Sigmoid colon (tissue), 6 donors: ENCODE measurements at regions not wholly inside any gene's neighbourhood (a gene's known extent, or its start where the extent isn't known, plus 50 kb on each side); places are given as distances from the start of the nearest gene placed in this dataset.

Experiments
- DNase-seq: peaks from one replicate; pipeline ENCODE4 v3.0.0-alpha.2; 2019
- H3K27ac ChIP-seq, 4 donors: fragments of 200-600 bp; sonication (generic); one replicate each; pipeline ENCODE4 v1.5.1; 2016 to 2019; ENCODE audit warnings: mild to moderate bottlenecking in 1 of 4
- H3K27me3 ChIP-seq, 3 donors: fragments of 200-600 bp; sonication (generic); one replicate each; pipeline ENCODE4 v1.5.1; 2019; ENCODE audit warnings: mild to moderate bottlenecking in 1 of 3
- H3K36me3 ChIP-seq, 4 donors: fragments of 200-600 bp; sonication (generic); one replicate each; pipeline ENCODE4 v1.5.1; 2016 to 2019
- H3K4me1 ChIP-seq, 4 donors: fragments of 200-600 bp; sonication (generic); one replicate each; pipeline ENCODE4 v1.5.1; 2017 to 2019
- H3K4me3 ChIP-seq, 4 donors: fragments of 200-600 bp; sonication (generic); one replicate each; pipeline ENCODE4 v1.5.1; 2017 to 2019; ENCODE audit warnings: mild to moderate bottlenecking in 2 of 4, moderate library complexity in 1 of 4
- H3K9me3 ChIP-seq, 4 donors: fragments of 200-600 bp in 3 of 4; sonication (generic) in 3 of 4; one replicate each; pipeline versions ENCODE4 v1.5.1 to v1.6.1; 2013 to 2019
- CTCF ChIP-seq, 4 experiments: fragments of 450-650 bp in 3 of 4; fragments of 200-600 bp in 1 of 4; IDR thresholded peaks; one replicate each; pipeline ENCODE4 v1.5.1; 2016 to 2019; ENCODE audit warnings: antibody characterized with exemption in 4 of 4, mild to moderate bottlenecking in 3 of 4, moderate library complexity in 2 of 4
- EP300 ChIP-seq, 4 donors: sonication (generic); formaldehyde crosslinking; IDR thresholded peaks; one replicate each; pipeline ENCODE4 v1.6.1; 2017; ENCODE audit warnings: antibody characterized with exemption in 4 of 4
- POLR2A ChIP-seq, 2 donors: fragments of 450-650 bp; IDR thresholded peaks; one replicate each; pipeline ENCODE4 v1.6.1; 2016; ENCODE audit warnings: antibody characterized with exemption in 2 of 2, mild to moderate bottlenecking in 2 of 2, moderate library complexity in 2 of 2
- POLR2AphosphoS5 ChIP-seq, 4 donors: sonication (generic); formaldehyde crosslinking; IDR thresholded peaks; one replicate each; pipeline ENCODE4 v1.6.1; 2017; ENCODE audit warnings: antibody characterized with exemption in 4 of 4
- WGBS, 2 donors: extraction: QIAGEN DNeasy Blood & Tissue Kit; methylation state at CpG; one replicate each; pipeline ENCODE4 v1.1.7; 2013; 5-methylcytosine and 5-hydroxymethylcytosine counted together
- intact Hi-C: fragments of 100-400 bp; cut with DNase I; formaldehyde crosslinking; loops from one replicate; pipeline ENCODE4 v1.15.1; 2023
- donor health status: healthy with polysubstance abuse.
- donor health status: healthy.

- intact Hi-C loops: loop anchor here (5.0 to 10.0 kb wide), 3 partner anchors 186 to 258 kb away; no protein-coding TSS in a partner anchor
- no peaks in the 10 kb centered on the region for H3K27me3 ChIP-seq
- 20 to 61% methylated on average over 1 of the region's 1 CpG for WGBS, 2 donors
- peaks cover 0 to 43% (median 15%) of the 10 kb centered on the region in 4 donors for H3K4me1 ChIP-seq
- H3K36me3 ChIP-seq: no peaks in the 10 kb centered on the region
- no peaks in the 10 kb centered on the region for H3K9me3 ChIP-seq
- no peak for DNase-seq
- no peak overlapping the region for H3K4me3 ChIP-seq
- TF ChIP-seq CTCF (IDR thresholded peaks at IDR 0.05) (no peak), POLR2AphosphoS5 (IDR thresholded peaks at IDR 0.05) (no peak), POLR2A (IDR thresholded peaks at IDR 0.05) (no peak), EP300 (IDR thresholded peaks at IDR 0.05) (no peak)
- H3K27ac ChIP-seq: no peak overlapping the region
These were observed 489.5 kb downstream of the TNS1 start for GRCh38 chr2:217513258-217513657.

- Histone ChIP-seq H3K27me3 (no peaks in the 10 kb centered on the region), H3K4me3 (no peak overlapping the region), H3K4me1 (peaks cover 0 to 43% (median 15%) of the 10 kb centered on the region in 4 donors), H3K27ac (no peak overlapping the region), H3K9me3 (no peaks in the 10 kb centered on the region), H3K36me3 (no peaks in the 10 kb centered on the region)
- TF ChIP-seq CTCF (IDR thresholded peaks at IDR 0.05) (no peak), POLR2A (IDR thresholded peaks at IDR 0.05) (no peak), POLR2AphosphoS5 (IDR thresholded peaks at IDR 0.05) (no peak), EP300 (IDR thresholded peaks at IDR 0.05) (no peak)
- DNase-seq: no peak
- intact Hi-C loops: loop anchor here (5.0 to 10.0 kb wide), 3 partner anchors 185 to 258 kb away; no protein-coding TSS in a partner anchor
- WGBS, 2 donors: 83 to 89% methylated on average over 4 of the region's 4 CpGs
These were observed 490.1 kb downstream of the TNS1 start for GRCh38 chr2:217512728-217513127.

- H3K4me1 ChIP-seq: peaks cover 0 to 43% (median 15%) of the 10 kb centered on the region in 4 donors
- H3K27me3 ChIP-seq: no peaks in the 10 kb centered on the region
- H3K36me3 ChIP-seq: no peaks in the 10 kb centered on the region
- H3K27ac ChIP-seq: no peak overlapping the region
- no peaks in the 10 kb centered on the region for H3K9me3 ChIP-seq
- TF ChIP-seq POLR2A (IDR thresholded peaks at IDR 0.05) (no peak), POLR2AphosphoS5 (IDR thresholded peaks at IDR 0.05) (no peak), EP300 (IDR thresholded peaks at IDR 0.05) (no peak), CTCF (IDR thresholded peaks at IDR 0.05) (no peak)
- intact Hi-C loops: loop anchor here (5.0 to 10.0 kb wide), 3 partner anchors 185 to 257 kb away; no protein-coding TSS in a partner anchor
- H3K4me3 ChIP-seq: no peak overlapping the region
- no peak for DNase-seq
- 5 to 27% methylated on average over 1 of the region's 1 CpG for WGBS, 2 donors
These were observed 490.5 kb downstream of the TNS1 start for GRCh38 chr2:217512259-217512658.

GRCh38 chr2:217511850-217512249 is 490.9 kb downstream of the TNS1 start:
- Histone ChIP-seq H3K36me3 (no peaks in the 10 kb centered on the region), H3K9me3 (no peaks in the 10 kb centered on the region), H3K27me3 (no peaks in the 10 kb centered on the region), H3K4me3 (no peak overlapping the region), H3K4me1 (peaks cover 0 to 43% (median 15%) of the 10 kb centered on the region in 4 donors), H3K27ac (no peak overlapping the region)
- intact Hi-C loops: loop anchor here (2.0 to 10.0 kb wide), 4 partner anchors 185 to 813 kb away; no protein-coding TSS in a partner anchor
- no peak for DNase-seq
- WGBS, 2 donors: 76 to 81% methylated on average over 3 of the region's 3 CpGs
- no peak for TF ChIP-seq CTCF (IDR thresholded peaks at IDR 0.05)
- no peak for TF ChIP-seq POLR2AphosphoS5 (IDR thresholded peaks at IDR 0.05)
- TF ChIP-seq EP300 (IDR thresholded peaks at IDR 0.05): no peak
- TF ChIP-seq POLR2A (IDR thresholded peaks at IDR 0.05): no peak
